ENCODE measurements at regions not wholly inside any gene's neighbourhood (a gene's known extent, or its start where the extent isn't known, plus 50 kb on each side); places are given as distances from the start of the nearest gene placed in this dataset.

- ChIA-PET POLR2A (ENCODE audit: partially characterized antibody) (no interaction called here), CTCF (ENCODE audit: partially characterized antibody) (no interaction called here)
- Histone ChIP-seq H3K14ac (ENCODE audit: insufficient read length) (no peak overlapping the region), H3K9ac (replicated peaks in 1 of 4; ENCODE audit: extremely low read depth in 1 of 4, low read depth in 3 of 4, low read length in 3 of 4) (no peak overlapping the region), H3K27me3 (replicated peaks in 1 of 4; ENCODE audit: control insufficient read depth in 3 of 4, extremely low read depth in 1 of 4, insufficient read depth in 3 of 4, low read length in 3 of 4) (no peaks in the 10 kb centered on the region), H4K91ac (replicated peaks; ENCODE audit: insufficient read length, low read length) (no peak overlapping the region), H3K36me3 (ENCODE audit: control insufficient read depth in 2 of 4, insufficient read depth in 4 of 4, low read length in 3 of 4) (no peaks in the 10 kb centered on the region), H2BK12ac (ENCODE audit: low read depth, low read length) (no peak overlapping the region), H3K9me3 (ENCODE audit: insufficient read depth in 2 of 2, low read depth in 1 of 2, low read length in 1 of 2) (peaks cover 0 to under 1% of the 10 kb centered on the region in 2 experiments; a peak in 1 of 4 replicates), H3K79me1 (ENCODE audit: low read depth, low read length) (no peaks in the 10 kb centered on the region), H3K4me2 (ENCODE audit: insufficient read depth in 1 of 2, low read depth in 2 of 2, low read length in 2 of 2) (no peak overlapping the region), H3K56ac (replicated peaks; ENCODE audit: insufficient read length, low read depth, low read length) (no peak overlapping the region), H3K4me1 (replicated peaks in 1 of 4; ENCODE audit: control insufficient read depth in 3 of 4, insufficient read depth in 4 of 4, low read length in 3 of 4) (no peaks in the 10 kb centered on the region), H2AK5ac (ENCODE audit: low read depth, low read length) (no peak overlapping the region), H3K18ac (ENCODE audit: extremely low read depth, low read length) (no peak overlapping the region), H2AFZ (ENCODE audit: low read length) (no peak overlapping the region), H4K5ac (ENCODE audit: insufficient read length, low read depth, low read length) (no peak overlapping the region), H4K8ac (ENCODE audit: extremely low read depth, insufficient read depth, low read length) (no peak overlapping the region), H2BK5ac (ENCODE audit: low read depth, low read length) (no peak overlapping the region), H2BK15ac (ENCODE audit: low read length) (no peak overlapping the region), H3K23me2 (ENCODE audit: low read depth, low read length) (no peaks in the 10 kb centered on the region), H3K79me2 (ENCODE audit: control insufficient read depth in 1 of 2, insufficient read depth in 2 of 2, low read length in 2 of 2) (no peaks in the 10 kb centered on the region), H2BK20ac (ENCODE audit: low read length) (no peak overlapping the region), H3K27ac (ENCODE audit: low read depth, low read length) (no peak overlapping the region), H3K4ac (replicated peaks; ENCODE audit: insufficient read length, low read depth, low read length) (no peak overlapping the region), H4K20me1 (replicated peaks in 1 of 2; ENCODE audit: control insufficient read depth in 1 of 2, insufficient read depth in 2 of 2, low read length in 2 of 2) (no peaks in the 10 kb centered on the region), H3K23ac (ENCODE audit: insufficient read length) (no peak overlapping the region), H3K4me3 (ENCODE audit: extremely low read depth in 1 of 4, insufficient read depth in 2 of 4, low read depth in 3 of 4, low read length in 4 of 4) (no peak overlapping the region), H2BK120ac (replicated peaks; ENCODE audit: low read depth, low read length) (no peak overlapping the region)
- 87% methylated on average over 6 of the region's 6 CpGs; no CpG with 5 or more reads in 1 of the 2 experiments for WGBS, 2 experiments (ENCODE audit: extremely low coverage in 1 of 2, insufficient coverage in 1 of 2, insufficient read length in 1 of 2, insufficient replicate concordance in 2 of 2, low coverage in 1 of 2, low lambda C conversion rate in 2 of 2, missing lambda C conversion rate in 1 of 2)
- DNase-seq (ENCODE audit: low read depth in 1 of 2, low spot score in 2 of 2) (peak in 1 of 2 experiments; percentile 15), FAIRE-seq (no peak)
- no peak for TF ChIP-seq GABPA (IDR thresholded peaks at IDR 0.05; ENCODE audit: borderline replicate concordance, insufficient read depth, low read length)
- no peak for TF ChIP-seq NANOG (IDR thresholded peaks at IDR 0.05; ENCODE audit: insufficient read depth, low read depth, low read length, poor library complexity, severe bottlenecking)
- no peak for TF ChIP-seq EZH2 (IDR thresholded peaks at IDR 0.05; ENCODE audit: low read depth, low read length, severe bottlenecking)
- TF ChIP-seq JUND (IDR thresholded peaks at IDR 0.05; ENCODE audit: low read length), result no peak
- no peak for TF ChIP-seq PHF8 (conservative IDR thresholded peaks at IDR 0.05; ENCODE audit: low read depth, low read length)
- TF ChIP-seq YY1 (IDR thresholded peaks at IDR 0.05; ENCODE audit: low read depth, low read length), result no peak
- TF ChIP-seq KDM5A (IDR thresholded peaks at IDR 0.05; ENCODE audit: low read length), result no peak
- TF ChIP-seq SP2 (IDR thresholded peaks at IDR 0.05; ENCODE audit: low read length), result no peak
- TF ChIP-seq POU5F1 (IDR thresholded peaks at IDR 0.05; ENCODE audit: low read depth, low read length), result no peak
- no peak for TF ChIP-seq CTBP2 (IDR thresholded peaks at IDR 0.05; ENCODE audit: borderline replicate concordance, insufficient read depth, insufficient read length, low read length)
- no peak for TF ChIP-seq POLR2A (IDR thresholded peaks at IDR 0.05; ENCODE audit: control extremely low read depth in 1 of 2, low read depth in 2 of 2, low read length in 2 of 2)
- no peak for TF ChIP-seq POLR2AphosphoS5 (IDR thresholded peaks at IDR 0.05; ENCODE audit: low read depth, low read length)
- TF ChIP-seq SUZ12 (IDR thresholded peaks at IDR 0.05; ENCODE audit: low read length), result no peak
- no peak for TF ChIP-seq BACH1 (IDR thresholded peaks at IDR 0.05; ENCODE audit: low read length)
- no peak for TF ChIP-seq CEBPB (IDR thresholded peaks at IDR 0.05; ENCODE audit: low read depth, low read length)
- TF ChIP-seq TEAD4 (IDR thresholded peaks at IDR 0.05; ENCODE audit: low read depth, low read length), result no peak
- TF ChIP-seq TBP (IDR thresholded peaks at IDR 0.05; ENCODE audit: low read depth, low read length), result no peak
These were observed 213.4 kb upstream of the DMAC1 start for GRCh38 chr9:8012986-8013385.
